Body of pancreas (tissue), 4 donors: ENCODE measurements at regions not wholly inside any gene's neighbourhood (a gene's known extent, or its start where the extent isn't known, plus 50 kb on each side); places are given as distances from the start of the nearest gene placed in this dataset.

Experiments
- ATAC-seq: fragments of 150-250 bp; one replicate; pipeline ENCODE4 v1.9.1; 2016
- DNase-seq, 4 donors: peaks; one replicate each; pipeline ENCODE4 v3.0.0-alpha.2; 2019
- H3K27ac ChIP-seq, 4 donors: fragments of 200-600 bp; sonication (generic); 1 replicate in 3 of 4; 2 replicates in 1 of 4; pipeline versions ENCODE4 v1.5.1 to v1.6.1; 2016 to 2019; ENCODE audit warnings: mild to moderate bottlenecking in 1 of 4, mixed read lengths in 1 of 4, moderate library complexity in 1 of 4
- H3K27me3 ChIP-seq, 2 donors: fragments of 200-600 bp; sonication (generic); one replicate each; pipeline ENCODE4 v1.6.0; 2016; ENCODE audit warnings: mild to moderate bottlenecking in 1 of 2
- H3K36me3 ChIP-seq, 2 donors: fragments of 200-600 bp; sonication (generic); replicated peaks in 1 of 2; 2 replicates each; pipeline ENCODE4 v1.5.1; 2016; ENCODE audit warnings: low read depth in 2 of 2; ENCODE audit not compliant: insufficient read depth in 1 of 2
- H3K4me1 ChIP-seq: fragments of 200-600 bp; sonication (generic); one replicate; pipeline ENCODE4 v1.6.0; 2016
- H3K4me3 ChIP-seq, 2 donors: fragments of 200-600 bp; sonication (generic); 1 replicate in 1 of 2; 2 replicates in 1 of 2; pipeline ENCODE4 v1.5.1; 2016 to 2019
- H3K9me3 ChIP-seq, 3 donors: fragments of 200-600 bp; sonication (generic); 1 replicate in 2 of 3; 2 replicates in 1 of 3; pipeline ENCODE4 v1.5.1; 2016
- CTCF ChIP-seq, 7 experiments: fragments of 450-650 bp in 4 of 7; fragments of 200-600 bp in 3 of 7; sonication (generic) in 3 of 7; IDR thresholded peaks; one replicate each; pipeline ENCODE4 v1.5.1; 2016 to 2019; ENCODE audit warnings: antibody characterized with exemption in 7 of 7
- POLR2A ChIP-seq, 3 donors: fragments of 450-650 bp; IDR thresholded peaks; one replicate each; pipeline ENCODE4 v1.6.1; 2016; ENCODE audit warnings: antibody characterized with exemption in 3 of 3, mild to moderate bottlenecking in 2 of 3
- WGBS, 2 donors: methylation state at CpG; one replicate each; pipeline ENCODE4 v1.1.5; 2017; 5-methylcytosine and 5-hydroxymethylcytosine counted together
- intact Hi-C: fragments of 100-400 bp; cut with DNase I; formaldehyde crosslinking; loops from one replicate; pipeline ENCODE4 v1.15.1; 2023

- intact Hi-C loops, result no loop called here
- H3K36me3 ChIP-seq, result no peaks in the 10 kb centered on the region
- no peak for DNase-seq
- H3K27ac ChIP-seq, result no peak overlapping the region
- H3K9me3 ChIP-seq, result no peaks in the 10 kb centered on the region
- TF ChIP-seq CTCF (IDR thresholded peaks at IDR 0.05) (no peak), POLR2A (IDR thresholded peaks at IDR 0.05) (no peak)
- WGBS, 2 donors, result 68 to 74% methylated on average over 15 of the region's 15 CpGs
- H3K4me3 ChIP-seq, result no peak overlapping the region
- H3K27me3 ChIP-seq, result no peaks in the 10 kb centered on the region
- ATAC-seq, result no peak
- H3K4me1 ChIP-seq, result no peaks in the 10 kb centered on the region
Measured at GRCh38 chr10:124229989-124230634, 136.7 kb upstream of the CHST15 start.

GRCh38 chr10:124229201-124229988 lies 136.0 kb upstream of the CHST15 start:
- no peaks in the 10 kb centered on the region for H3K4me1 ChIP-seq
- H3K27me3 ChIP-seq, result no peaks in the 10 kb centered on the region
- DNase-seq, result no peak
- 74 to 84% methylated on average over 19 of the region's 19 CpGs for WGBS, 2 donors
- no peaks in the 10 kb centered on the region for H3K9me3 ChIP-seq
- H3K4me3 ChIP-seq, result no peak overlapping the region
- intact Hi-C loops, result no loop called here
- ATAC-seq, result no peak
- no peaks in the 10 kb centered on the region for H3K36me3 ChIP-seq
- no peak overlapping the region for H3K27ac ChIP-seq
- TF ChIP-seq CTCF (IDR thresholded peaks at IDR 0.05) (no peak), POLR2A (IDR thresholded peaks at IDR 0.05) (no peak)

- H3K27me3 ChIP-seq, result no peaks in the 10 kb centered on the region
- ATAC-seq (no peak), DNase-seq (no peak)
- no peaks in the 10 kb centered on the region for H3K4me1 ChIP-seq
- H3K27ac ChIP-seq, result no peak overlapping the region
- WGBS, 2 donors, result 70 to 77% methylated on average over 2 of the region's 2 CpGs
- TF ChIP-seq POLR2A (IDR thresholded peaks at IDR 0.05) (no peak), CTCF (IDR thresholded peaks at IDR 0.05) (no peak)
- intact Hi-C loops, result no loop called here
- no peak overlapping the region for H3K4me3 ChIP-seq
- no peaks in the 10 kb centered on the region for H3K9me3 ChIP-seq
- H3K36me3 ChIP-seq, result no peaks in the 10 kb centered on the region
Measured at GRCh38 chr10:124228471-124228870, 135.1 kb upstream of the CHST15 start.

GRCh38 chr10:124227988-124228387 lies 134.6 kb upstream of the CHST15 start:
- DNase-seq, result no peak
- intact Hi-C loops, result no loop called here
- ATAC-seq, result no peak
- WGBS, 2 donors, result 73 to 82% methylated on average over 2 of the region's 2 CpGs
- Histone ChIP-seq H3K27me3 (no peaks in the 10 kb centered on the region), H3K36me3 (no peaks in the 10 kb centered on the region), H3K9me3 (no peaks in the 10 kb centered on the region), H3K27ac (no peak overlapping the region), H3K4me1 (no peaks in the 10 kb centered on the region), H3K4me3 (no peak overlapping the region)
- TF ChIP-seq POLR2A (IDR thresholded peaks at IDR 0.05) (no peak), CTCF (IDR thresholded peaks at IDR 0.05) (no peak)
